GM12875 (cell line): ENCODE measurements at regions not wholly inside any gene's neighbourhood (a gene's known extent, or its start where the extent isn't known, plus 50 kb on each side); places are given as distances from the start of the nearest gene placed in this dataset.
"Not testable (repeated sequence)": the region's sequence is repeated elsewhere in the genome, so short reads cannot be mapped to it uniquely, and the experiment has no call there.

Experiments used
- H3K4me3 ChIP-seq: one replicate; pipeline ENCODE4 v1.5.1; 2011; ENCODE audit warnings: low read depth, low read length, control low read depth
- TF ChIP-seq, protein P1 (sequence below): IDR thresholded peaks from 2 replicates; pipeline ENCODE4 v1.5.1; 2011; ENCODE audit warnings: low read depth, mild to moderate bottlenecking, control low read depth, inconsistent platforms, low read length, moderate library complexity, borderline replicate concordance; ENCODE audit not compliant: insufficient read depth

DNA sequence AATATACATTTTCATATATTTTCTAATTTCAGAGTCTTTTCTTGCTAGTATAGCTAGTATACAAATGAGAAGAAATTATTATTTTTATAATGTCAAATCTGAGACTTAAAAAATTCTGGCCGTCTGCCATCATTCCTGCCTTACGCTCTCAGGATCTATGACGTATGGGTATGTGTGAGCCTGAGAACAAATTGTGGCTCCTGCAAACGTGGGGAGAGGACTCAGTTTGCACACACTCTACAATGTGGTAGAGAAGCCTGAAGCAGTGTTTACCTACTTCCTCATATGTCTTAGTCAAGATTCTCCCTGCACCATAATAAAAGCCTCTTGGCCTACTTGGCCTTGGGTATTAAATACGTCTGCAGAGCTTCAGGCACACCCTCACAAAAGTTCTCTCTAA is 825.4 kb downstream of the SEMA5A start:
- no peak overlapping the region for H3K4me3 ChIP-seq
- TF ChIP-seq, protein P1, sequence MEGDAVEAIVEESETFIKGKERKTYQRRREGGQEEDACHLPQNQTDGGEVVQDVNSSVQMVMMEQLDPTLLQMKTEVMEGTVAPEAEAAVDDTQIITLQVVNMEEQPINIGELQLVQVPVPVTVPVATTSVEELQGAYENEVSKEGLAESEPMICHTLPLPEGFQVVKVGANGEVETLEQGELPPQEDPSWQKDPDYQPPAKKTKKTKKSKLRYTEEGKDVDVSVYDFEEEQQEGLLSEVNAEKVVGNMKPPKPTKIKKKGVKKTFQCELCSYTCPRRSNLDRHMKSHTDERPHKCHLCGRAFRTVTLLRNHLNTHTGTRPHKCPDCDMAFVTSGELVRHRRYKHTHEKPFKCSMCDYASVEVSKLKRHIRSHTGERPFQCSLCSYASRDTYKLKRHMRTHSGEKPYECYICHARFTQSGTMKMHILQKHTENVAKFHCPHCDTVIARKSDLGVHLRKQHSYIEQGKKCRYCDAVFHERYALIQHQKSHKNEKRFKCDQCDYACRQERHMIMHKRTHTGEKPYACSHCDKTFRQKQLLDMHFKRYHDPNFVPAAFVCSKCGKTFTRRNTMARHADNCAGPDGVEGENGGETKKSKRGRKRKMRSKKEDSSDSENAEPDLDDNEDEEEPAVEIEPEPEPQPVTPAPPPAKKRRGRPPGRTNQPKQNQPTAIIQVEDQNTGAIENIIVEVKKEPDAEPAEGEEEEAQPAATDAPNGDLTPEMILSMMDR = no peak

GRCh38 chr5:8721536-8721935 is 824.3 kb downstream of the SEMA5A start:
- no peak overlapping the region for H3K4me3 ChIP-seq
- TF ChIP-seq, protein P1 = no peak

- H3K4me3 ChIP-seq = no peak overlapping the region
- TF ChIP-seq, protein P1 = no peak
These were observed 819.4 kb downstream of the SEMA5A start for GRCh38 chr5:8726383-8727036.

- no peak overlapping the region for H3K4me3 ChIP-seq
- TF ChIP-seq, protein P1 = no peak
These were observed 818.5 kb downstream of the SEMA5A start for GRCh38 chr5:8727396-8727795.

- TF ChIP-seq, protein P1 = no peak
- no peak overlapping the region for H3K4me3 ChIP-seq
These were observed 816.4 kb downstream of the SEMA5A start for GRCh38 chr5:8729437-8729836.

GRCh38 chr5:8730194-8730593 is 815.7 kb downstream of the SEMA5A start:
- no peak overlapping the region for H3K4me3 ChIP-seq
- TF ChIP-seq, protein P1 = no peak

DNA sequence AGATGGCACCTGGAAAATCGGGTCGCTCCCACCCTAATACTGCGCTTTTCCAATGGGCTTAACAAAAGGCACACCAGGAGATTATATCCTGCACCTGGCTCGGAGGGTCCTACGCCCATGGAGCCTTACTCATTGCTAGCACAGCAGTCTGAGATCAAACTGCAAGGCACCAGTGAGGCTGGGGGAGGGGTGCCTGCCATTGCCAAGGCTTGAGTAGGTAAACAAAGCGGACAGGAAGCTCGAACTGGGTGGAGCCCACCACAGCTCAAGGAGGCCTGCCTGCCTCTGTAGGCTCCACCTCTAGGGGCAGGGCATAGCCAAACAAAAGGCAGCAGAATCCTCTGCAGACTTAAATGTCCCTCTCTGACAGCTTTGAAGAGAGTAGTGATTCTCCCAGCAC is 814.8 kb downstream of the SEMA5A start:
- H3K4me3 ChIP-seq = not testable (repeated sequence)
